GM12878 (cell line): ENCODE measurements at regions not wholly inside any gene's neighbourhood (a gene's known extent, or its start where the extent isn't known, plus 50 kb on each side); places are given as distances from the start of the nearest gene placed in this dataset.

Source experiments
- ATAC-seq: fragments of 200-7000 bp; cut with Tn5 transposase; 3 replicates; pipeline ENCODE4 v1.9.1; 2020; ENCODE audit warnings: mild to moderate bottlenecking, moderate library complexity
- BruUV-seq: library from RNA; stranded (reverse); fragments of 400-500 nt; replicated peaks from 2 replicates; lab custom pipeline; 2021; lab: Mats Ljungman, UMichigan
- CTCF ChIA-PET: fragments of 300-600 bp; sonication (Branson Sonifier 250); formaldehyde crosslinking; extraction: SDS; loops from one replicate; lab custom pipeline; 2021; ENCODE audit warnings: inconsistent platforms; lab: Yijun Ruan, JAX
- POLR2A ChIA-PET: fragments of 350-600 bp; formaldehyde crosslinking; extraction: SDS; loops from one replicate; lab custom pipeline; 2021; ENCODE audit warnings: inconsistent platforms; lab: Charles Lee
- RAD21 ChIA-PET: fragments of 300-600 bp; sonication (Branson Sonifier 250); formaldehyde crosslinking; loops from one replicate; lab custom pipeline; 2023; ENCODE audit warnings: antibody characterized with exemption; ENCODE audit not compliant: unreplicated experiment; lab: Charles Lee
- SMC1A ChIA-PET: fragments of 300-600 bp; sonication (Branson Sonifier 250); formaldehyde crosslinking; loops from one replicate; lab custom pipeline; 2023; ENCODE audit not compliant: unreplicated experiment, uncharacterized antibody; lab: Charles Lee
- DNase-seq: peaks from one replicate; pipeline ENCODE4 v3.0.0-alpha.2; 2011; ENCODE audit warnings: low read depth, low spot score
- FAIRE-seq: peaks from 3 replicates; lab custom pipeline; 2011; peaks lifted over from hg19 to GRCh38; lab: Jason Lieb, UNC
- H2AFZ ChIP-seq: 2 replicates; pipeline ENCODE4 v1.6.0; 2011; ENCODE audit warnings: low read depth, low read length, control low read depth; ENCODE audit not compliant: control insufficient read depth
- H3K27ac ChIP-seq: 2 replicates; pipeline ENCODE4 v1.5.1; 2011; ENCODE audit warnings: control low read depth; ENCODE audit not compliant: control insufficient read depth, insufficient read depth
- H3K27me3 ChIP-seq, 2 experiments: replicated peaks in 1 of 2; 2 replicates each; pipeline versions ENCODE4 v1.6.0 to v1.6.1; 2011; ENCODE audit warnings: low read length in 1 of 2; ENCODE audit not compliant: control insufficient read depth in 2 of 2, insufficient read depth in 2 of 2
- H3K36me3 ChIP-seq, 2 experiments: 2 replicates each; pipeline ENCODE4 v1.5.1; 2011; ENCODE audit warnings: low read length in 1 of 2; ENCODE audit not compliant: control insufficient read depth in 2 of 2, insufficient read depth in 2 of 2
- H3K4me1 ChIP-seq: 2 replicates; pipeline ENCODE4 v1.6.1; 2011; ENCODE audit warnings: mild to moderate bottlenecking, low read length, moderate library complexity, mixed read lengths; ENCODE audit not compliant: control insufficient read depth, insufficient read depth
- H3K4me2 ChIP-seq: 2 replicates; pipeline ENCODE4 v1.6.0; 2011; ENCODE audit warnings: control low read depth; ENCODE audit not compliant: control insufficient read depth, insufficient read depth
- H3K4me3 ChIP-seq: fragments of 200-600 bp; sonication (generic); 2 replicates; pipeline ENCODE4 v1.5.1; 2016
- H3K79me2 ChIP-seq: 2 replicates; pipeline ENCODE4 v1.6.0; 2011; ENCODE audit warnings: low read length; ENCODE audit not compliant: control insufficient read depth, insufficient read depth
- H3K9ac ChIP-seq: 2 replicates; pipeline ENCODE4 v1.8.0; 2011; ENCODE audit warnings: low read length, control low read depth, mixed read lengths; ENCODE audit not compliant: control insufficient read depth, insufficient read depth
- H3K9me3 ChIP-seq: replicated peaks from 3 replicates; pipeline ENCODE4 v1.5.1; 2011; ENCODE audit warnings: mild to moderate bottlenecking, low read length; ENCODE audit not compliant: control insufficient read depth, insufficient read depth
- H4K20me1 ChIP-seq: 2 replicates; pipeline ENCODE4 v1.6.0; 2011; ENCODE audit not compliant: control insufficient read depth, insufficient read depth
- BCL3 ChIP-seq: IDR thresholded peaks from 2 replicates; pipeline ENCODE4 v1.6.1; 2011; ENCODE audit warnings: borderline replicate concordance, low read depth, mild to moderate bottlenecking, moderate library complexity, low read length; ENCODE audit not compliant: insufficient read depth, poor library complexity, severe bottlenecking
- BMI1 ChIP-seq: fragments of 450-650 bp; IDR thresholded peaks from 2 replicates; pipeline ENCODE4 v1.6.1; 2016; ENCODE audit warnings: mild to moderate bottlenecking, moderate library complexity, borderline replicate concordance
- CUX1 ChIP-seq: IDR thresholded peaks from 2 replicates; pipeline ENCODE4 v1.6.1; 2012; ENCODE audit warnings: improper control_type of control experiment, low read depth, low read length; ENCODE audit not compliant: insufficient replicate concordance
- NFIC ChIP-seq: IDR thresholded peaks from 2 replicates; pipeline ENCODE4 v1.6.1; 2012; ENCODE audit warnings: low read depth, mild to moderate bottlenecking, inconsistent platforms, low read length, moderate library complexity
- RAD21 ChIP-seq: IDR thresholded peaks from 2 replicates; pipeline ENCODE4 v1.6.1; 2011; ENCODE audit warnings: mild to moderate bottlenecking, low read depth, low read length, moderate library complexity; ENCODE audit not compliant: insufficient read depth
- RB1 ChIP-seq: fragments of 450-650 bp; formaldehyde crosslinking; IDR thresholded peaks from 2 replicates; pipeline ENCODE4 v1.6.1; 2017; ENCODE audit warnings: mild to moderate bottlenecking, borderline replicate concordance
- SPI1 ChIP-seq: IDR thresholded peaks from 2 replicates; pipeline ENCODE4 v1.6.1; 2011; ENCODE audit warnings: low read depth, mild to moderate bottlenecking, low read length, moderate library complexity, borderline replicate concordance; ENCODE audit not compliant: insufficient read depth
- SUZ12 ChIP-seq: fragments of 200-600 bp; sonication (generic); IDR thresholded peaks from one replicate; pipeline ENCODE4 v1.6.1; 2018; ENCODE audit warnings: antibody characterized with exemption, mild to moderate bottlenecking; ENCODE audit not compliant: unreplicated experiment
- TAF1 ChIP-seq: IDR thresholded peaks from 2 replicates; pipeline ENCODE4 v1.6.1; 2011; ENCODE audit warnings: mild to moderate bottlenecking, low read depth, low read length, borderline replicate concordance
- USF2 ChIP-seq: IDR thresholded peaks from 2 replicates; pipeline ENCODE4 v1.6.1; 2011; ENCODE audit warnings: low read depth, low read length, improper control_type of control experiment, borderline replicate concordance
- ZBTB4 ChIP-seq: fragments of 450-650 bp; formaldehyde crosslinking; IDR thresholded peaks from 2 replicates; pipeline ENCODE4 v1.4.0; 2022; ENCODE audit warnings: mild to moderate bottlenecking, moderate library complexity
- ZNF207 ChIP-seq: fragments of 450-650 bp; IDR thresholded peaks from 2 replicates; pipeline ENCODE4 v1.6.1; 2014; ENCODE audit warnings: antibody characterized with exemption, mild to moderate bottlenecking, borderline replicate concordance
- ZNF622 ChIP-seq: fragments of 450-650 bp; IDR thresholded peaks from 2 replicates; pipeline ENCODE4 v1.6.1; 2017; ENCODE audit warnings: mild to moderate bottlenecking, inconsistent platforms
- WGBS: methylation state at CpG from one replicate; pipeline ENCODE4 v1.1.6; 2016; ENCODE audit warnings: low lambda C conversion rate; ENCODE audit not compliant: insufficient replicate concordance, insufficient coverage; ENCODE audit errors: missing lambda C conversion rate; 5-methylcytosine and 5-hydroxymethylcytosine counted together
- in situ Hi-C: fragments of 300-500 bp; cut with MboI; formaldehyde crosslinking; loops from 9 replicates; pipeline ENCODE4 v1.14.3; 2018; ENCODE audit warnings: mixed read lengths
- intact Hi-C: fragments of 100-400 bp; cut with micrococcal nuclease; formaldehyde crosslinking; loops from one replicate; pipeline ENCODE4 v1.14.2; 2022; ENCODE audit not compliant: unreplicated experiment

- ChIA-PET CTCF (no interaction called here), RAD21 (no interaction called here), POLR2A (no interaction called here), SMC1A (no interaction called here)
- no peak overlapping the region for H2AFZ ChIP-seq
- no peak overlapping the region for H3K4me3 ChIP-seq
- 0% methylated on average over 2 of the region's 2 CpGs for WGBS
- no peaks in the 10 kb centered on the region for H4K20me1 ChIP-seq
- H3K36me3 ChIP-seq = no peaks in the 10 kb centered on the region
- no peak for ATAC-seq
- no peaks in the 10 kb centered on the region for H3K9me3 ChIP-seq
- in situ Hi-C loops = no loop called here
- intact Hi-C loops = no loop called here
- H3K27ac ChIP-seq = no peak overlapping the region
- no peak overlapping the region for H3K4me2 ChIP-seq
- no peak for DNase-seq
- TF ChIP-seq SPI1 = no peak
- TF ChIP-seq TAF1 = no peak
- no peak for TF ChIP-seq ZBTB4 (CRISPR knock-in tag)
- no peak for TF ChIP-seq RAD21
- no peak for TF ChIP-seq SUZ12
- no peak for TF ChIP-seq RB1
- no peak for TF ChIP-seq ZNF207
- no peak for TF ChIP-seq USF2
- no peak for TF ChIP-seq BCL3
- no peak for TF ChIP-seq NFIC
- TF ChIP-seq BMI1 = no peak
- TF ChIP-seq ZNF622 = no peak
- TF ChIP-seq CUX1 = no peak
- no peak overlapping the region for H3K9ac ChIP-seq
- no peaks in the 10 kb centered on the region for H3K27me3 ChIP-seq
- FAIRE-seq = no peak
- no TSS peak for BruUV-seq
- H3K4me1 ChIP-seq = no peaks in the 10 kb centered on the region
- no peaks in the 10 kb centered on the region for H3K79me2 ChIP-seq
Measured at GRCh38 chr4:165609653-165610052, 230.8 kb downstream of the CPE start.
